ENCODE measurements at regions not wholly inside any gene's neighbourhood (a gene's known extent, or its start where the extent isn't known, plus 50 kb on each side); places are given as distances from the start of the nearest gene placed in this dataset.

GRCh38 chr15:66859688-66860253 is 157.7 kb downstream of the SMAD6 start:
- no peak overlapping the region for H3K4me3 Mint-ChIP-seq
- no peaks in the 10 kb centered on the region for H3K36me3 Mint-ChIP-seq (ENCODE audit: low read depth)
- no peaks in the 10 kb centered on the region for H3K9me3 Mint-ChIP-seq
- H3K27ac Mint-ChIP-seq (ENCODE audit: unreplicated experiment) = no peak overlapping the region
- DNase-seq (ENCODE audit: low read depth, low spot score) = no peak
- H3K4me1 Mint-ChIP-seq = no peaks in the 10 kb centered on the region
- TF ChIP-seq CTCF (conservative IDR thresholded peaks at IDR 0.05) = no peak
- no peaks in the 10 kb centered on the region for H3K27me3 Mint-ChIP-seq (ENCODE audit: low read depth)

- TF ChIP-seq CTCF (conservative IDR thresholded peaks at IDR 0.05) = no peak
- no peak overlapping the region for H3K27ac Mint-ChIP-seq (ENCODE audit: unreplicated experiment)
- no peaks in the 10 kb centered on the region for H3K36me3 Mint-ChIP-seq (ENCODE audit: low read depth)
- no peaks in the 10 kb centered on the region for H3K9me3 Mint-ChIP-seq
- no peak overlapping the region for H3K4me3 Mint-ChIP-seq
- H3K27me3 Mint-ChIP-seq (ENCODE audit: low read depth) = no peaks in the 10 kb centered on the region
- DNase-seq (ENCODE audit: low read depth, low spot score) = no peak
- no peaks in the 10 kb centered on the region for H3K4me1 Mint-ChIP-seq
These were observed 158.8 kb downstream of the SMAD6 start for GRCh38 chr15:66860844-66861243.

GRCh38 chr15:66862111-66862939 is 160.3 kb downstream of the SMAD6 start:
- H3K27ac Mint-ChIP-seq (ENCODE audit: unreplicated experiment) = peak overlapping the region; percentile 69

GRCh38 chr15:66862940-66863335 is 160.9 kb downstream of the SMAD6 start:
- H3K4me1 Mint-ChIP-seq = no peaks in the 10 kb centered on the region
- H3K27ac Mint-ChIP-seq (ENCODE audit: unreplicated experiment) = peak overlapping the region; percentile 69
- H3K27me3 Mint-ChIP-seq (ENCODE audit: low read depth) = no peaks in the 10 kb centered on the region
- DNase-seq (ENCODE audit: low read depth, low spot score) = peak; percentile 92
- H3K4me3 Mint-ChIP-seq = no peak overlapping the region
- peak; percentile 94 for TF ChIP-seq CTCF (conservative IDR thresholded peaks at IDR 0.05)
- H3K9me3 Mint-ChIP-seq = no peaks in the 10 kb centered on the region
- no peaks in the 10 kb centered on the region for H3K36me3 Mint-ChIP-seq (ENCODE audit: low read depth)

More at GRCh38 chr15:66862111-66862939, 160.3 kb downstream of the SMAD6 start:
- no peak for TF ChIP-seq CTCF (conservative IDR thresholded peaks at IDR 0.05)
- no peak overlapping the region for H3K4me3 Mint-ChIP-seq
- no peaks in the 10 kb centered on the region for H3K4me1 Mint-ChIP-seq
- DNase-seq (ENCODE audit: low read depth, low spot score) = no peak
- H3K27me3 Mint-ChIP-seq (ENCODE audit: low read depth) = no peaks in the 10 kb centered on the region
- no peaks in the 10 kb centered on the region for H3K36me3 Mint-ChIP-seq (ENCODE audit: low read depth)
- no peaks in the 10 kb centered on the region for H3K9me3 Mint-ChIP-seq

GRCh38 chr15:66863390-66864085 is 161.5 kb downstream of the SMAD6 start:
- no peak for DNase-seq (ENCODE audit: low read depth, low spot score)
- TF ChIP-seq CTCF (conservative IDR thresholded peaks at IDR 0.05) = no peak
- no peaks in the 10 kb centered on the region for H3K27me3 Mint-ChIP-seq (ENCODE audit: low read depth)
- no peaks in the 10 kb centered on the region for H3K36me3 Mint-ChIP-seq (ENCODE audit: low read depth)
- H3K4me1 Mint-ChIP-seq = no peaks in the 10 kb centered on the region
- H3K4me3 Mint-ChIP-seq = no peak overlapping the region
- H3K27ac Mint-ChIP-seq (ENCODE audit: unreplicated experiment) = no peak overlapping the region
- H3K9me3 Mint-ChIP-seq = no peaks in the 10 kb centered on the region

Measured in neural crest cell (in vitro differentiated cells).